Breast epithelium (tissue), 4 donors: ENCODE measurements at regions not wholly inside any gene's neighbourhood (a gene's known extent, or its start where the extent isn't known, plus 50 kb on each side); places are given as distances from the start of the nearest gene placed in this dataset.

Experiments used
- DNase-seq, 2 donors: peaks; one replicate each; pipeline ENCODE4 v3.0.0-alpha.2; 2019; ENCODE audit warnings: low spot score in 2 of 2
- H3K27ac ChIP-seq, 2 donors: fragments of 200-600 bp; sonication (generic) in 1 of 2; one replicate each; pipeline ENCODE4 v1.5.1; 2016 to 2019; ENCODE audit warnings: mild to moderate bottlenecking in 1 of 2
- H3K27me3 ChIP-seq, 2 donors: fragments of 200-600 bp; sonication (generic) in 1 of 2; one replicate each; pipeline versions ENCODE4 v1.5.1 to v1.6.0; 2017 to 2019; ENCODE audit warnings: control low read depth in 1 of 2, mild to moderate bottlenecking in 1 of 2
- H3K36me3 ChIP-seq: fragments of 200-600 bp; one replicate; pipeline ENCODE4 v1.5.1; 2019
- H3K4me1 ChIP-seq, 2 donors: fragments of 200-600 bp; sonication (generic); one replicate each; pipeline ENCODE4 v1.5.1; 2016 to 2019; ENCODE audit warnings: control low read depth in 1 of 2
- H3K4me3 ChIP-seq, 3 donors: fragments of 200-600 bp; sonication (generic); 1 replicate in 2 of 3; 2 replicates in 1 of 3; pipeline ENCODE4 v1.5.1; 2016 to 2019; ENCODE audit warnings: mild to moderate bottlenecking in 3 of 3, moderate library complexity in 2 of 3
- H3K9me3 ChIP-seq, 2 donors: fragments of 200-600 bp; sonication (generic) in 1 of 2; one replicate each; pipeline ENCODE4 v1.5.1; 2016 to 2019; ENCODE audit warnings: control low read depth in 1 of 2
- POLR2A ChIP-seq: fragments of 450-650 bp; IDR thresholded peaks from one replicate; pipeline ENCODE4 v1.6.1; 2016; ENCODE audit warnings: antibody characterized with exemption, mild to moderate bottlenecking, moderate library complexity
- POLR2AphosphoS5 ChIP-seq, 3 donors: sonication (generic); formaldehyde crosslinking; IDR thresholded peaks; one replicate each; pipeline ENCODE4 v1.6.1; 2017; ENCODE audit warnings: antibody characterized with exemption in 3 of 3
- intact Hi-C: fragments of 100-400 bp; cut with DNase I; formaldehyde crosslinking; loops from one replicate; pipeline ENCODE4 v1.15.1; 2023; ENCODE audit warnings: low total_unique reads
- TF ChIP-seq, protein P1 (sequence below), 3 donors: fragments of 450-650 bp; IDR thresholded peaks; one replicate each; pipeline ENCODE4 v1.5.1; 2016 to 2017; ENCODE audit warnings: antibody characterized with exemption in 3 of 3, mild to moderate bottlenecking in 3 of 3, moderate library complexity in 3 of 3

DNA sequence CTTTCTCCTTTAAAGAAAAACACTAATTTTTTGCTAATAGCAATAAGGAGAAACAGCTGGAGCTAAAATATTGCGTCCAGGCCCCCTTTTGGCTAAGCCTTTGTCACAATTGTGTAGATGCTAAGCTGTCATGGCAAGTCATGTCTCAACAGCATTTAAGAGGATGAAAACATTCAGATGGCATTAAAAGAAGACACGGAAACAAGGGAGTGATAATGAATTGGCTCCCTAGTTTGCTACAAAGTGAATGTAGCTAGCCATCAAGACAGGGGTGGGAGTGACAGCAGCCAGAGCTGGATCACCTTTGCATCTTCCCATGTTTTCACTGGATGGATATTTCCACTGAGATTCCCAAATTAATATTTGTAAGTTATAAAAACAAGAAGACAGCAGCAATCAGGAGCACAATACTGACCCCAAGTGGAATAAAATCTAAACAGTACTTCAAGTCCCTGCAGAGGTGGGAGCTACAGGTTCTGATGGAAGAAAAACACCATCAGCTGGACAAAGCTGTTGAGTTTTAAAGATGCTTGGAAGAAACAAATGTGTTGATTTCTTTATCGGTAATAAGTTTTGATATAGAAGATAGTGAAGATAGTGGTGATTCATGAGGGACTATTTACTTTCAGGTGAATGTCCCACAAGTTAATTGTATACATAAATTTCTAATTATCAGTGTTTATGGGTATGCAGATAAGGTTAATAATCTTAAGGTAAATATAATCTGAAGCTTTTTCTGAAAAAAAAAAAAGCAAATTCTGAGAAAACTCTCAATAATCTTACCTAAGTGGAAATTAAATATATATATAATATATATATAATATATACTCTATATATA is 129.4 kb downstream of the SLC16A9 start:
- Histone ChIP-seq H3K36me3 (no peaks in the 10 kb centered on the region), H3K9me3 (no peaks in the 10 kb centered on the region), H3K4me3 (no peak overlapping the region), H3K27ac (no peak overlapping the region), H3K4me1 (no peaks in the 10 kb centered on the region), H3K27me3 (no peaks in the 10 kb centered on the region)
- no peak for TF ChIP-seq POLR2AphosphoS5 (IDR thresholded peaks at IDR 0.05)
- TF ChIP-seq, protein P1, sequence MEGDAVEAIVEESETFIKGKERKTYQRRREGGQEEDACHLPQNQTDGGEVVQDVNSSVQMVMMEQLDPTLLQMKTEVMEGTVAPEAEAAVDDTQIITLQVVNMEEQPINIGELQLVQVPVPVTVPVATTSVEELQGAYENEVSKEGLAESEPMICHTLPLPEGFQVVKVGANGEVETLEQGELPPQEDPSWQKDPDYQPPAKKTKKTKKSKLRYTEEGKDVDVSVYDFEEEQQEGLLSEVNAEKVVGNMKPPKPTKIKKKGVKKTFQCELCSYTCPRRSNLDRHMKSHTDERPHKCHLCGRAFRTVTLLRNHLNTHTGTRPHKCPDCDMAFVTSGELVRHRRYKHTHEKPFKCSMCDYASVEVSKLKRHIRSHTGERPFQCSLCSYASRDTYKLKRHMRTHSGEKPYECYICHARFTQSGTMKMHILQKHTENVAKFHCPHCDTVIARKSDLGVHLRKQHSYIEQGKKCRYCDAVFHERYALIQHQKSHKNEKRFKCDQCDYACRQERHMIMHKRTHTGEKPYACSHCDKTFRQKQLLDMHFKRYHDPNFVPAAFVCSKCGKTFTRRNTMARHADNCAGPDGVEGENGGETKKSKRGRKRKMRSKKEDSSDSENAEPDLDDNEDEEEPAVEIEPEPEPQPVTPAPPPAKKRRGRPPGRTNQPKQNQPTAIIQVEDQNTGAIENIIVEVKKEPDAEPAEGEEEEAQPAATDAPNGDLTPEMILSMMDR (IDR thresholded peaks at IDR 0.05): peak in 1 of 3 donors; percentile 57
- intact Hi-C loops: no loop called here
- no peak for DNase-seq

DNA sequence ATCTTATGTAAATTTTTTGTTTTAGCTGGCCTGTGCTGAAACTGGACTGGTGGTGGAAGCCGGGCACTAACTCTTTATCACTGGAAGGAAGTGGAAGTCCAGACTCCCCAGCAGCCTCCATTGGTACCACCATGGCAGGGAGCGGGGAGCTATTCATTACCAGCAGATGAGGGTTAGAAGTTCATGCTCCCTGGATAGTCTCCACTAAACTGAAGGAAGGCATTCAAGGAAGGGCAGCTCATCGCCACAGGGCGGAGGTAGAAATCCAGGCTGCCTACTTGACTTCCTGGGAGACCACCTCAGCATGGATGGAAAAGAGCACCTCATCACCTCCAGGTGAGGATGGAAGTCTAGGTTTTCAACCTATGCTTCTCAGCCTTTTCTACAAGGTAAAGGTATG is 130.9 kb downstream of the SLC16A9 start:
- TF ChIP-seq POLR2A: no peak
- TF ChIP-seq, protein P1 (IDR thresholded peaks at IDR 0.05): no peak
- TF ChIP-seq POLR2AphosphoS5 (IDR thresholded peaks at IDR 0.05): no peak
- Histone ChIP-seq H3K4me1 (no peaks in the 10 kb centered on the region), H3K4me3 (no peak overlapping the region), H3K27me3 (no peaks in the 10 kb centered on the region), H3K36me3 (no peaks in the 10 kb centered on the region), H3K27ac (no peak overlapping the region), H3K9me3 (no peaks in the 10 kb centered on the region)
- intact Hi-C loops: no loop called here
- no peak for DNase-seq

DNA sequence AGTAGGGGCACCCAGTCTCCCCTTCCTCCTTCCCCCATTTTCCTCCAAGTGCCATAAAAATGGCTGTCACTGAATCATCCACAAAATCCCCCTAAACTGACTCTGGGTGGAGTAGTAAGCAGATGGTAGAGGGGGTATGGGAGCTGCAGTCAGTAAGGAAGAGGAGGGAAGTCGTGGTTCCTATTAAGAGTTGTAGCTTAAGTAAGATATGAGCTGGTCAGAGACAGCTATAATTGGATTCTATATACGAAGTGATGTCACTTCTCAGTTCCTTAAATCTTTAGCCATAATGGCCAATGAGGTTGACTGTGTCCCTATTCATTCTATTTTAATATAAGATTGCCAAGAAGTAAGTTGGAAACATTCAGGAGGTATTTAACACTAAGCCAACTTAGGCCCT is 131.7 kb downstream of the SLC16A9 start:
- no peaks in the 10 kb centered on the region for H3K36me3 ChIP-seq
- H3K27ac ChIP-seq: no peak overlapping the region
- no peak for DNase-seq
- intact Hi-C loops: no loop called here
- H3K4me1 ChIP-seq: no peaks in the 10 kb centered on the region
- no peaks in the 10 kb centered on the region for H3K27me3 ChIP-seq
- H3K9me3 ChIP-seq: no peaks in the 10 kb centered on the region
- H3K4me3 ChIP-seq: no peak overlapping the region
- no peak for TF ChIP-seq POLR2A

DNA sequence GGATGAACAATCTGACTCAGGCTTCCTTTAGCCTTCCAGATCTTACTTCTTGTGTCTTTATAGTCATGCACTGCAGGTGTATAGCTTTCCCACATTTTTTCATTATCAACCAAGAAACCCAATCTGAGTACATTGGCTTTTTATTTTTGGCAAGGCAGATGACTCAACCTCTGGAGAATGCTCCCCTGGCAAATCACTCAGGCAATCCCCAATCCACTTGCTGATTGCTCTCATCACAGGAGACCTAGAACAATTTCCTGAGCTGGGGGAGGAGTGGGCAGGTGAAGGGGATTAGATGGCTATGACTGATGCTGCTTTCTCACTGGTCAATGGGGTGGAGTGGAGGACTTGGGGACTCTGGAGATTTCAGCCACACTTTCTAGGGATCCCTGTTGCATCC is 134.4 kb downstream of the SLC16A9 start:
- no peaks in the 10 kb centered on the region for H3K27me3 ChIP-seq
- TF ChIP-seq POLR2AphosphoS5 (IDR thresholded peaks at IDR 0.05): no peak
- no peak for TF ChIP-seq POLR2A
- TF ChIP-seq, protein P1 (IDR thresholded peaks at IDR 0.05): no peak
- no peaks in the 10 kb centered on the region for H3K9me3 ChIP-seq
- H3K4me3 ChIP-seq: no peak overlapping the region
- no peak overlapping the region for H3K27ac ChIP-seq
- H3K4me1 ChIP-seq: no peaks in the 10 kb centered on the region
- intact Hi-C loops: no loop called here
- no peak for DNase-seq
- H3K36me3 ChIP-seq: no peaks in the 10 kb centered on the region

DNA sequence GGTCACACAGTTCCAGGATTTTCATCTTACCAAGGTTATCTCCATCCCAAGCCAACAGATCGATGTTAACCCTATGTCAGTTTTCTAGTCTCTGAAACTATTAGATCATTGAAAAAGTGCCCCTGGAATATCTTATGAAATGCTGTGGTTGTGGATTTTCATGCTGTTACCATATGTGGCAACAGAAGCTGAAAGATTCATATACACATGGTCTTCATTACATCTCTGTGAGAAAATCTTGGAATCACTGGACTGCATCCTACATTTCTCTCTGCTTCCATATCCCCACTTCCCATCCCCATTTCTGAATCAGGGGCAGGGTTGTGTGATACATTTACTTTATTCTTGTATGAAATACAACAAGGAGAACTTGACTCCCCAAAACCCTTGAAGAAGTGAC is 146.1 kb downstream of the SLC16A9 start:
- Histone ChIP-seq H3K4me3 (no peak overlapping the region), H3K4me1 (no peaks in the 10 kb centered on the region), H3K36me3 (no peaks in the 10 kb centered on the region), H3K9me3 (no peaks in the 10 kb centered on the region), H3K27me3 (no peaks in the 10 kb centered on the region), H3K27ac (no peak overlapping the region)
- TF ChIP-seq POLR2A: no peak
- no peak for TF ChIP-seq POLR2AphosphoS5 (IDR thresholded peaks at IDR 0.05)
- TF ChIP-seq, protein P1 (IDR thresholded peaks at IDR 0.05): no peak
- DNase-seq: no peak
- intact Hi-C loops: no loop called here
